NCI-H128 (cell line): ENCODE measurements at regions not wholly inside any gene's neighbourhood (a gene's known extent, or its start where the extent isn't known, plus 50 kb on each side); places are given as distances from the start of the nearest gene placed in this dataset.
"Not testable (repeated sequence)": the region's sequence is repeated elsewhere in the genome, so short reads cannot be mapped to it uniquely, and the experiment has no call there.

Source experiments
- DNase-seq: peaks from one replicate; lab custom pipeline; 2025; ENCODE audit not compliant: unreplicated experiment; lab: John Stamatoyannopoulos, UW

GRCh38 chr4:75194180-75194579 lies 261.3 kb downstream of the PARM1 start:
- no peak for DNase-seq

- DNase-seq, result not testable (repeated sequence)
Observed at GRCh38 chr4:75192182-75192581, 259.3 kb downstream of the PARM1 start.

DNA sequence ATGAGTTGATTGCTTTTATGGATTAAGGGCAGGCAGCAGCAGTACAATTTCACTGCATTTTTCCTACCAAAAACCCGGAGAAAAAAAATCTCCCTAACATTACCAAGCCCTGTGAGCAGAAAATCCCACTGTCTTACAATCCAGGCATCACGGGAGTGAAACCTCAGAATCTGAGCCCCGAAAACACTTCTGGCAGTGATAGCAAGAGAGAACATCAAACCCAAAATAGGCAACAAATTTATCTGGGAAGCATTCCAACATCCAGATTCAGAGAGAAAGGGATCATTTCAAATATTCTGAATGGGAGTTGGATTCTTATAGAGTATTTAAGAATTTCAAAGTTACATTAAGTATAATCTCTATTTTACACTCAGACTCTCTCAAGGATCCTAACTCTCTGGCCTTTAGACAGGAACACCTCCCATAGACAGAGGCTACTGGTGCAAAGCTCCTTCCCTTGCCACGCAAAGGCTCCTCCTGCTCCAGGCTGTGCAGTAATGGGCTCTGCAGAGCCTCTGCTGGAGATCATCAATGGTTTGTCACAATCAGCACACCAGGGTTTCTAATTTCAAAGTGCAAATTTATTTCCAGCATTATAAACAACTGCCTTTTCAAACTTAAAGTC lies 256.9 kb downstream of the PARM1 start:
- no peak for DNase-seq

- no peak for DNase-seq
Observed at GRCh38 chr4:75180790-75181776, 248.2 kb downstream of the PARM1 start.

- DNase-seq, result no peak
Observed at GRCh38 chr4:75180217-75180616, 247.3 kb downstream of the PARM1 start.

GRCh38 chr4:75179510-75179909 lies 246.6 kb downstream of the PARM1 start:
- DNase-seq, result peak; percentile 19

- no peak for DNase-seq
Observed at GRCh38 chr4:75172551-75172950, 239.6 kb downstream of the PARM1 start.

DNA sequence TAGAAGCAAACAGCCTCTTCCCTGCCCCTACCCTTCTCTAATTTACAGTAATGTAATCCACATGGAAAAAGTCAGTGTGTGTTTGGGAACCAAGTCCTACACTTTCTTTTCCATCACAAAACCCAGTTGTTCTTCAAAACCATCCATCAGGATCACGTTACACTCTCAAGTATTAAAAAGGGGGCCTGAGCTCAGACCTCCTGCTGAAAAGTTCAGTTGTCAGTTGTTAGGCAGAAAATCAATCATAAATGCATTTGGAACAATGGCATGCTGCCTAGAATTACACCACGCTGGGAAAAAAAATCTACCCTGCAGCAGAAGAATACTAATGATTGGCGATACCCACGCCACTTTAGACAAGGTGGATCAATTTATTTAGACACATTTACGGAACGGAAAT lies 236.5 kb downstream of the PARM1 start:
- peak; percentile 50 for DNase-seq

DNA sequence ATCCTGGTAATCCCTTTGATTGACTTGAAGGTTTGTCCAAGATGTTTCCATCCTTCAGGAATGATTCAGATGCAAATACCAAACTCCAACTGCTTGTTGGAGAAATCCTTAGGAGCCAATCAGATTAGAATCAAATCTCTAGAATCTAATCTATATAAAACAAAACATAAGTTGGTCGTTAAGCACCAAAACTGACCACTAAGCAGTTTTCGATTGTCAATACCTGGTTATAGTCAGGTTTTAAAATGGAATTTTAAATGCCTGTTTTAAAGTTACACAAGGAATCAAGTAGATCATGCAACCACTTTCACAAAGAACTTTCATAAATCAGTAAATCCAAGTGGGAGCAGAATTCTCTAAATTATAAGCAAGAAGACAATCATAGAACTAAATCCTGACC lies 236.1 kb downstream of the PARM1 start:
- no peak for DNase-seq

- DNase-seq, result no peak
Observed at GRCh38 chr4:75168548-75168947, 235.6 kb downstream of the PARM1 start.

DNA sequence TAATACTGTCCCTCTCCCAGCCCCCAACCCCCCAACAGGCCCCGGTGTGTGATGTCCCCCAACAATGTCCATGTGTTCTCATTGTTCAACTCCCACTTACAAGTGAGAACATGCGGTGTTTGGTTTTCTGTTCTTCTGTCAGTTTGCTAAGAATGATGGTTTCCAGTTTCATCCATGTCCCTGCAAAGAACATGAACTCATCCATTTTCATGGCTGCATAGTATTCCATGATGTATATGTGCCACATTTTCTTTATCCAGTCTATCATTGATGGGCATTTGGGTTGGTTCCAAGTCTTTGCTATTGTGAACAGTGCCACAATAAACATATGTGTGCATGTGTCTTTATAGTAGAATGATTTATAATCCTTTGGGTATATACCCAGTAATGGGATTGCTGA lies 232.2 kb downstream of the PARM1 start:
- DNase-seq, result not testable (repeated sequence)

DNA sequence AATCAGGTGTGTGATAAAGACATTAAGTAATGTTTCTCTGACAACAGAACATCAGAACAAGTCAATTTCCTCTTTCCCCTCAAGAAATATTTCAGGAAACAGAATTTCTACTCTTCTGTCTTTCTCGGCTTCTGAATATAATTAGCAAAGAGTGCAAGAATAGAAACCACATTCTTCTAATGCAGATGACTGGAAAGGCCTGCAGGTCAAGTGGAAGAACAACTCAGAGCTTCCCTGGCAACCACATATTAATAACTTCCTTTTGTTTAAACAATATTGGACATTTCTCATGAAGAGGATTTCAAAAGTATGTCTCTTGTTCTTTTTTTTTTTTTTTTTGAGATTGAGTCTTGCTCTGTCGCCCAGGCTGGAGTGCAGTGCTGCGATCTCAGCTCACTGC lies 225.5 kb downstream of the PARM1 start:
- no peak for DNase-seq

- no peak for DNase-seq
Observed at GRCh38 chr4:75154994-75155393, 222.1 kb downstream of the PARM1 start.

DNA sequence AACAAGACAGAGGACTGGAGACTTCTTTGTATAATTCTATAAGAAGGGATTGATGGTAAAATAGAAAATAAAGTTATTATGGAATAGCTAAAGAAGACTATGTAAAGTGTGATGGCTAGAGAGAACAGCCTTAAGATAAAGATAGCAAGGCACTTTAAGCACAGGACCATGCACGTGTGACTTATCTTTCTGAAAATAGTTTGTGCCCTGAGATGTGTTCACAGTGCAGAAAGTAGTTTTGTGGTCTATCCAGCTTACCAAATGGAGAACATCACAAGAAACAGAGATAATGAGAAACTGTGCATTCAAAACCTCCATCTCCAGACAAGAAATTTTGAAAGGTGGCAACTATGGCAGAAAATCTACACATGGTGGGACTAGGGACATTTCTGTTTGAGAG lies 213.3 kb downstream of the PARM1 start:
- DNase-seq, result no peak

GRCh38 chr4:75144475-75144874 lies 211.6 kb downstream of the PARM1 start:
- no peak for DNase-seq

GRCh38 chr4:75142850-75143249 lies 209.9 kb downstream of the PARM1 start:
- no peak for DNase-seq

GRCh38 chr4:75142382-75142781 lies 209.5 kb downstream of the PARM1 start:
- no peak for DNase-seq

DNA sequence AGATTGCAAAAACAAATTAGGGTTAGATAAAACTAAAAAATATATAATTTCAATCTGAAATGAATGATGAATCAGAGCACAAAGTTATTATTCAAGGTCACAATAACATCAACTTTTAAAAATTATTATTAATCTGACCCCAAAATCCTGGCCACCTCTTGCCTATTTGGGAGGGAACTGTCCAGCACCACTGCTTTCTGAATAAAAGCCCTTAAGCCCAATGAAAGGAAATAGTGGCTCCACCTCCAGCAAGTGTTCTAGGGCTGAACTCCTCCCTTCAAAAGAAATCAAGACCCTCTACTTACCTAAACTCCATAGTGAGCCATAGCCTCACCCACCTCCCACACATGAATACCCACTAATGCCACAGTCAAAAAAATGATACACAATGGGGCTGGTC lies 208.2 kb downstream of the PARM1 start:
- DNase-seq, result no peak

DNA sequence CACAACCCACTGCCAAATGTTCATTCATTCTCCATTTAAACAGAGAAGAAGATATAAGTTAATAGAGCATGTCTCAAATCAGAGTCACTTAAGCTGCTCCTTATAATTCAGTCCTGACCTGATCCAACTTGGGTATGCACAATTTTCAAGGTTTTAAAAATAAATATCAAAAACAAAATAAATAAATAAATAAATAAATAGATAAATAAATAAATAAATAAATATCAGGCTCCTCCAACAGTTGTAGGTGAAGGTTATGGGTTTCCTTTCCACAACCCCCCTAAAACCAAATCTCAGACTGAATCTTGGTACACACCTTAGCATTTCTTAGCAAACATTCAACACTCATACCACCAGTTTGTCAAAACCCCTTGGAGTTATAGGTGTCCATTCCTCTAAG lies 204.4 kb downstream of the PARM1 start:
- DNase-seq, result no peak

DNA sequence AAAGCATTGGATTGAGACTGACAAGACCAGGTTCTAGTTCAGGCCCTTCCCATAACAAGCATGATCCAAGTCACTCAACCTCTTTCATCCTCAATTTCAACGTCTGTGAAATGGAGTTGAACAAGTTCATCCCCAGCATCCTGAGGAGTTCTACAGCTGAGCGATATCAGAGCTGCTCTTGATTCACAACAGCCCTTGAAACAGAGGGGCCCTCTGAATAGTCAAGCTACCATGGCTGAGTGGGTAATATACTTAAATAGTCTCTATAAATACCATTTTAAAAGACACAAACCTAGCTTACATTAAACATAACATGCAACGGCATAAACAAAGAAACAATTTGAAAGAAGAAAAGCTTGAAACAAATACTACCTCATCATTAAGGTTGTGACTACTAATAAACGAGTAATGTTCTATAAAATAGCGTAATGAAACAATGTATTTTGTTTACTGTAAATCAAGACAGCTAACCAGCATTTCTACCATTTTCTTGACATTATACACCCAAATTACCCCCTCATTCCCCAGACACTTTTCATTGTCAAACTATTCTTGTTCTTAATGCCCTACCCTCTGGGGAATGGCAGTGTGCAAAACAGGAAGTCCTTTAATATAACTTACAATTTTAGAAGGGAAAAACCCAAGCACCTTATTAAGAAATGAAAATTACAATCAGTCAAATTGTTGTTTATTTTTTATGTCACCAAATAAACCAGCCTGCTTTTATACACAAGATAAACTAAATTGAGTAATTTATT lies 202.3 kb downstream of the PARM1 start:
- DNase-seq, result no peak

DNA sequence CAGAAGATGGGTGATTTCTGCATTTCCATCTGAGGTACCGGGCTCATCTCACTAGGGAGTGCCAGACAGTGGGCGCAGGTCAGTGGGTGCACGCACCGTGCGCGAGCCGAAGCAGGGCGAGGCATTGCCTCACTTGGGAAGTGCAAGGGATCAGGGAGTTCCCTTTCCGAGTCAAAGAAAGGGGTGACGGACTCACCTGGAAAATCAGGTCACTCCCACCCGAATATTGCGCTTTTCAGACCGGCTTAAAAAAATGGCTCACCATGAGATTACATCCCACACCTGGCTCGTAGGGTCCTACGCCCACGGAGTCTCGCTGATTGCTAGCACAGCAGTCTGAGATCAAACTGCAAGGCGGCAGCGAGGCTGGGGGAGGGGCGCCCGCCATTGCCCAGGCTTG lies 194.0 kb downstream of the PARM1 start:
- not testable (repeated sequence) for DNase-seq

GRCh38 chr4:75126058-75126457 lies 193.1 kb downstream of the PARM1 start:
- DNase-seq, result no peak
